ENCODE measurements at regions not wholly inside any gene's neighbourhood (a gene's known extent, or its start where the extent isn't known, plus 50 kb on each side); places are given as distances from the start of the nearest gene placed in this dataset.
"Not testable (repeated sequence)": the region's sequence is repeated elsewhere in the genome, so short reads cannot be mapped to it uniquely, and the experiment has no call there.

- no peaks in the 10 kb centered on the region for H3K79me2 ChIP-seq (ENCODE audit: control insufficient read depth, insufficient read depth, low read length, unreplicated experiment)
- no peaks in the 10 kb centered on the region for H3K36me3 ChIP-seq (ENCODE audit: insufficient read depth, low read length)
- no peaks in the 10 kb centered on the region for H3K4me1 ChIP-seq (ENCODE audit: control insufficient read depth, insufficient read depth, low read length, unreplicated experiment)
- no peak overlapping the region for H2AFZ ChIP-seq (ENCODE audit: low read length, unreplicated experiment)
- no peak overlapping the region for H3K27ac ChIP-seq (ENCODE audit: low read depth, low read length)
- no peaks in the 10 kb centered on the region for H3K27me3 ChIP-seq (ENCODE audit: insufficient read depth, low read length)
- no peak overlapping the region for H3K4me3 ChIP-seq (ENCODE audit: low read depth, low read length)
Observed at GRCh38 chr7:109699661-109700060, 1130.0 kb downstream of the DNAJB9 start.

GRCh38 chr7:109713366-109713765 lies 1143.7 kb downstream of the DNAJB9 start:
- H3K4me3 ChIP-seq (ENCODE audit: low read depth, low read length), result no peak overlapping the region
- no peak overlapping the region for H2AFZ ChIP-seq (ENCODE audit: low read length, unreplicated experiment)
- no peaks in the 10 kb centered on the region for H3K27me3 ChIP-seq (ENCODE audit: insufficient read depth, low read length)
- no peaks in the 10 kb centered on the region for H3K36me3 ChIP-seq (ENCODE audit: insufficient read depth, low read length)
- H3K27ac ChIP-seq (ENCODE audit: low read depth, low read length), result no peak overlapping the region
- H3K79me2 ChIP-seq (ENCODE audit: control insufficient read depth, insufficient read depth, low read length, unreplicated experiment), result no peaks in the 10 kb centered on the region
- no peaks in the 10 kb centered on the region for H3K4me1 ChIP-seq (ENCODE audit: control insufficient read depth, insufficient read depth, low read length, unreplicated experiment)

- not testable (repeated sequence) for H3K27ac ChIP-seq (ENCODE audit: low read depth, low read length); H2AFZ ChIP-seq (ENCODE audit: low read length, unreplicated experiment); H3K79me2 ChIP-seq (ENCODE audit: control insufficient read depth, insufficient read depth, low read length, unreplicated experiment); H3K4me3 ChIP-seq (ENCODE audit: low read depth, low read length); H3K4me1 ChIP-seq (ENCODE audit: control insufficient read depth, insufficient read depth, low read length, unreplicated experiment); H3K36me3 ChIP-seq (ENCODE audit: insufficient read depth, low read length); H3K27me3 ChIP-seq (ENCODE audit: insufficient read depth, low read length)
Observed at GRCh38 chr7:109719359-109719758, 1149.7 kb downstream of the DNAJB9 start.

- no peaks in the 10 kb centered on the region for H3K79me2 ChIP-seq (ENCODE audit: control insufficient read depth, insufficient read depth, low read length, unreplicated experiment)
- no peaks in the 10 kb centered on the region for H3K4me1 ChIP-seq (ENCODE audit: control insufficient read depth, insufficient read depth, low read length, unreplicated experiment)
- no peak overlapping the region for H3K4me3 ChIP-seq (ENCODE audit: low read depth, low read length)
- no peaks in the 10 kb centered on the region for H3K27me3 ChIP-seq (ENCODE audit: insufficient read depth, low read length)
- no peak overlapping the region for H2AFZ ChIP-seq (ENCODE audit: low read length, unreplicated experiment)
- no peaks in the 10 kb centered on the region for H3K36me3 ChIP-seq (ENCODE audit: insufficient read depth, low read length)
- H3K27ac ChIP-seq (ENCODE audit: low read depth, low read length), result no peak overlapping the region
Observed at GRCh38 chr7:109734601-109735000, 1164.9 kb downstream of the DNAJB9 start.

- Histone ChIP-seq H3K4me1 (ENCODE audit: control insufficient read depth, insufficient read depth, low read length, unreplicated experiment) (no peaks in the 10 kb centered on the region), H3K4me3 (ENCODE audit: low read depth, low read length) (no peak overlapping the region), H3K27ac (ENCODE audit: low read depth, low read length) (no peak overlapping the region)
Observed at GRCh38 chr7:109735881-109736280, 1166.2 kb downstream of the DNAJB9 start.

GRCh38 chr7:109745677-109746410 lies 1176.2 kb downstream of the DNAJB9 start:
- Histone ChIP-seq H3K79me2 (ENCODE audit: control insufficient read depth, insufficient read depth, low read length, unreplicated experiment) (no peaks in the 10 kb centered on the region), H3K4me1 (ENCODE audit: control insufficient read depth, insufficient read depth, low read length, unreplicated experiment) (no peaks in the 10 kb centered on the region), H3K27me3 (ENCODE audit: insufficient read depth, low read length) (no peaks in the 10 kb centered on the region), H3K4me3 (ENCODE audit: low read depth, low read length) (no peak overlapping the region), H3K27ac (ENCODE audit: low read depth, low read length) (no peak overlapping the region), H3K36me3 (ENCODE audit: insufficient read depth, low read length) (no peaks in the 10 kb centered on the region), H2AFZ (ENCODE audit: low read length, unreplicated experiment) (no peak overlapping the region)

More at GRCh38 chr7:109735881-109736280, 1166.2 kb downstream of the DNAJB9 start:
- no peaks in the 10 kb centered on the region for H3K27me3 ChIP-seq (ENCODE audit: insufficient read depth, low read length)
- H2AFZ ChIP-seq (ENCODE audit: low read length, unreplicated experiment), result no peak overlapping the region
- H3K36me3 ChIP-seq (ENCODE audit: insufficient read depth, low read length), result no peaks in the 10 kb centered on the region
- no peaks in the 10 kb centered on the region for H3K79me2 ChIP-seq (ENCODE audit: control insufficient read depth, insufficient read depth, low read length, unreplicated experiment)

- Histone ChIP-seq H3K27me3 (ENCODE audit: insufficient read depth, low read length) (no peaks in the 10 kb centered on the region), H3K27ac (ENCODE audit: low read depth, low read length) (no peak overlapping the region), H3K36me3 (ENCODE audit: insufficient read depth, low read length) (no peaks in the 10 kb centered on the region), H3K4me1 (ENCODE audit: control insufficient read depth, insufficient read depth, low read length, unreplicated experiment) (no peaks in the 10 kb centered on the region), H3K4me3 (ENCODE audit: low read depth, low read length) (no peak overlapping the region), H3K79me2 (ENCODE audit: control insufficient read depth, insufficient read depth, low read length, unreplicated experiment) (no peaks in the 10 kb centered on the region), H2AFZ (ENCODE audit: low read length, unreplicated experiment) (no peak overlapping the region)
Observed at GRCh38 chr7:109751241-109751640, 1181.6 kb downstream of the DNAJB9 start.

GRCh38 chr7:109752068-109752467 lies 1182.4 kb downstream of the DNAJB9 start:
- H2AFZ ChIP-seq (ENCODE audit: low read length, unreplicated experiment), result no peak overlapping the region
- no peaks in the 10 kb centered on the region for H3K79me2 ChIP-seq (ENCODE audit: control insufficient read depth, insufficient read depth, low read length, unreplicated experiment)
- H3K27me3 ChIP-seq (ENCODE audit: insufficient read depth, low read length), result no peaks in the 10 kb centered on the region
- H3K36me3 ChIP-seq (ENCODE audit: insufficient read depth, low read length), result no peaks in the 10 kb centered on the region
- no peak overlapping the region for H3K27ac ChIP-seq (ENCODE audit: low read depth, low read length)
- H3K4me1 ChIP-seq (ENCODE audit: control insufficient read depth, insufficient read depth, low read length, unreplicated experiment), result no peaks in the 10 kb centered on the region
- no peak overlapping the region for H3K4me3 ChIP-seq (ENCODE audit: low read depth, low read length)

GRCh38 chr7:109757713-109758112 lies 1188.0 kb downstream of the DNAJB9 start:
- Histone ChIP-seq H3K36me3 (ENCODE audit: insufficient read depth, low read length) (no peaks in the 10 kb centered on the region), H3K4me1 (ENCODE audit: control insufficient read depth, insufficient read depth, low read length, unreplicated experiment) (no peaks in the 10 kb centered on the region), H3K27ac (ENCODE audit: low read depth, low read length) (no peak overlapping the region), H3K27me3 (ENCODE audit: insufficient read depth, low read length) (no peaks in the 10 kb centered on the region), H2AFZ (ENCODE audit: low read length, unreplicated experiment) (no peak overlapping the region), H3K79me2 (ENCODE audit: control insufficient read depth, insufficient read depth, low read length, unreplicated experiment) (no peaks in the 10 kb centered on the region), H3K4me3 (ENCODE audit: low read depth, low read length) (no peak overlapping the region)

- Histone ChIP-seq H3K36me3 (ENCODE audit: insufficient read depth, low read length) (no peaks in the 10 kb centered on the region), H2AFZ (ENCODE audit: low read length, unreplicated experiment) (no peak overlapping the region), H3K27ac (ENCODE audit: low read depth, low read length) (no peak overlapping the region), H3K27me3 (ENCODE audit: insufficient read depth, low read length) (no peaks in the 10 kb centered on the region), H3K79me2 (ENCODE audit: control insufficient read depth, insufficient read depth, low read length, unreplicated experiment) (no peaks in the 10 kb centered on the region), H3K4me1 (ENCODE audit: control insufficient read depth, insufficient read depth, low read length, unreplicated experiment) (no peaks in the 10 kb centered on the region), H3K4me3 (ENCODE audit: low read depth, low read length) (no peak overlapping the region)
Observed at GRCh38 chr7:109763611-109764010, 1193.9 kb downstream of the DNAJB9 start.

- Histone ChIP-seq H2AFZ (ENCODE audit: low read length, unreplicated experiment) (no peak overlapping the region), H3K27me3 (ENCODE audit: insufficient read depth, low read length) (no peaks in the 10 kb centered on the region), H3K4me1 (ENCODE audit: control insufficient read depth, insufficient read depth, low read length, unreplicated experiment) (no peaks in the 10 kb centered on the region), H3K36me3 (ENCODE audit: insufficient read depth, low read length) (no peaks in the 10 kb centered on the region), H3K79me2 (ENCODE audit: control insufficient read depth, insufficient read depth, low read length, unreplicated experiment) (no peaks in the 10 kb centered on the region), H3K27ac (ENCODE audit: low read depth, low read length) (no peak overlapping the region), H3K4me3 (ENCODE audit: low read depth, low read length) (no peak overlapping the region)
Observed at GRCh38 chr7:109772161-109772560, 1202.5 kb downstream of the DNAJB9 start.

All from ACC112 (cell line).